Neural crest cell (in vitro differentiated cells): ENCODE measurements at regions not wholly inside any gene's neighbourhood (a gene's known extent, or its start where the extent isn't known, plus 50 kb on each side); places are given as distances from the start of the nearest gene placed in this dataset.

Source experiments
- DNase-seq: peaks from one replicate; pipeline ENCODE4 v3.0.0; 2021; ENCODE audit warnings: low read depth, mixed read lengths, low spot score
- H3K27ac Mint-ChIP-seq: one replicate; pipeline ENCODE4 v1.8.0; 2021; ENCODE audit warnings: mild to moderate bottlenecking, mixed read lengths; ENCODE audit not compliant: unreplicated experiment
- H3K27me3 Mint-ChIP-seq: 2 replicates; pipeline ENCODE4 v1.8.0; 2021; ENCODE audit warnings: low read depth, mild to moderate bottlenecking, mixed read lengths
- H3K36me3 Mint-ChIP-seq: 2 replicates; pipeline ENCODE4 v1.8.0; 2021; ENCODE audit warnings: low read depth, mild to moderate bottlenecking, mixed read lengths
- H3K4me1 Mint-ChIP-seq: 2 replicates; pipeline ENCODE4 v1.8.0; 2021; ENCODE audit warnings: mixed read lengths
- H3K4me3 Mint-ChIP-seq: one replicate; pipeline ENCODE4 v1.8.0; 2021; ENCODE audit warnings: mild to moderate bottlenecking, mixed read lengths
- H3K9me3 Mint-ChIP-seq: 2 replicates; pipeline ENCODE4 v1.8.0; 2021; ENCODE audit warnings: mixed read lengths
- TF ChIP-seq, protein P1 (sequence below): fragments of 200-600 bp; sonication (generic); conservative IDR thresholded peaks from 2 replicates; pipeline ENCODE4 v1.5.0; 2021; ENCODE audit warnings: antibody characterized with exemption, mild to moderate bottlenecking

GRCh38 chr1:30185313-30185712 is 538.1 kb downstream of the MATN1 start:
- no peak for DNase-seq
- Mint-ChIP-seq H3K4me1 (no peaks in the 10 kb centered on the region), H3K36me3 (no peaks in the 10 kb centered on the region), H3K4me3 (no peak overlapping the region), H3K9me3 (no peaks in the 10 kb centered on the region), H3K27me3 (peaks cover 22% of the 10 kb centered on the region), H3K27ac (no peak overlapping the region)
- TF ChIP-seq, protein P1, sequence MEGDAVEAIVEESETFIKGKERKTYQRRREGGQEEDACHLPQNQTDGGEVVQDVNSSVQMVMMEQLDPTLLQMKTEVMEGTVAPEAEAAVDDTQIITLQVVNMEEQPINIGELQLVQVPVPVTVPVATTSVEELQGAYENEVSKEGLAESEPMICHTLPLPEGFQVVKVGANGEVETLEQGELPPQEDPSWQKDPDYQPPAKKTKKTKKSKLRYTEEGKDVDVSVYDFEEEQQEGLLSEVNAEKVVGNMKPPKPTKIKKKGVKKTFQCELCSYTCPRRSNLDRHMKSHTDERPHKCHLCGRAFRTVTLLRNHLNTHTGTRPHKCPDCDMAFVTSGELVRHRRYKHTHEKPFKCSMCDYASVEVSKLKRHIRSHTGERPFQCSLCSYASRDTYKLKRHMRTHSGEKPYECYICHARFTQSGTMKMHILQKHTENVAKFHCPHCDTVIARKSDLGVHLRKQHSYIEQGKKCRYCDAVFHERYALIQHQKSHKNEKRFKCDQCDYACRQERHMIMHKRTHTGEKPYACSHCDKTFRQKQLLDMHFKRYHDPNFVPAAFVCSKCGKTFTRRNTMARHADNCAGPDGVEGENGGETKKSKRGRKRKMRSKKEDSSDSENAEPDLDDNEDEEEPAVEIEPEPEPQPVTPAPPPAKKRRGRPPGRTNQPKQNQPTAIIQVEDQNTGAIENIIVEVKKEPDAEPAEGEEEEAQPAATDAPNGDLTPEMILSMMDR, result no peak

GRCh38 chr1:30184393-30185141 is 538.8 kb downstream of the MATN1 start:
- H3K27ac Mint-ChIP-seq, result no peak overlapping the region
- H3K4me3 Mint-ChIP-seq, result no peak overlapping the region
- no peak for DNase-seq
- H3K4me1 Mint-ChIP-seq, result peaks cover 5% of the 10 kb centered on the region
- H3K9me3 Mint-ChIP-seq, result no peaks in the 10 kb centered on the region
- peaks cover 19% of the 10 kb centered on the region for H3K27me3 Mint-ChIP-seq
- H3K36me3 Mint-ChIP-seq, result no peaks in the 10 kb centered on the region
- TF ChIP-seq, protein P1, result no peak

DNA sequence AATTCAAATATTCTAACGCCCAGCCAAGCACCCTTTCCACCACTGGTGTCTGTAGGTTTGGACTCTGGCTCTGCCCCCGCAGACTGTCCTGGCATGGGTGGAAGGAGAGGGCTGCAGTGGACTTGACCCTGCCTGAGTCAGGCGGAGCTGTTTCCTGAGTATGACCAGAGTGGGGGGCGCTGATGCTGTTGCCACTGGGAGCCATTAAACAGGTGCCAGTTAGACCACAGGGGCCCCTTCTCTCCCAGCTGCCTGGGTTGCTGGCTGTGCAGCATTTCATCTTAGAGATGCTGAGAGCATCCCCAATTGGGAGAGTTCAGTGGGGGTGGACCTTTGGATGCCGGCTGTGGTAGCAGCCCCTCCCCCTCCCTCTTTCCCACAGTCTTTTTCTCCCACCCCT is 539.5 kb downstream of the MATN1 start:
- Mint-ChIP-seq H3K36me3 (no peaks in the 10 kb centered on the region), H3K27me3 (peaks cover 22% of the 10 kb centered on the region), H3K9me3 (peaks cover 3% of the 10 kb centered on the region), H3K4me1 (peaks cover 5% of the 10 kb centered on the region), H3K27ac (no peak overlapping the region), H3K4me3 (no peak overlapping the region)
- TF ChIP-seq, protein P1, result no peak
- DNase-seq, result no peak

DNA sequence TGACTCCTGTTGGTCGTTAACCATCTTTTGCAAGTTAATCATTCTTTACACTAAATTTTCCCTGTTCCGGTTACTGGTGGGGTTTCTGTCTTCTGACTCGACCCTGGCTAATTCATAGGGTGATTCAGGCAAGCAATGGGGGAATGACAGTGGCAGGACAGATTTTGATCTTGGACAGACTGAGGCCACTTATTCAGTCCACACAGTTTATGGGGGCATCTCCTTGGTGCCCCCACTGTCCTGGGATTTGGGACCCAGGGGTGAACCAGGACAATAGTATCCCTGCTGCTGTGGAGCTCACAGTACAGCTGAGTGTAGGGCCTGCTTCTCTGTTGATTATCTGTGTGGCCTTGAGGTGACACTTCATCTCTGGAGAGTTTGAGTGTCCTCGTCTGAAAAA is 540.4 kb downstream of the MATN1 start:
- TF ChIP-seq, protein P1, result no peak
- Mint-ChIP-seq H3K9me3 (peaks cover 3% of the 10 kb centered on the region), H3K36me3 (no peaks in the 10 kb centered on the region), H3K27me3 (peaks cover 18% of the 10 kb centered on the region), H3K4me3 (no peak overlapping the region), H3K4me1 (peaks cover 5% of the 10 kb centered on the region), H3K27ac (no peak overlapping the region)
- DNase-seq, result no peak

DNA sequence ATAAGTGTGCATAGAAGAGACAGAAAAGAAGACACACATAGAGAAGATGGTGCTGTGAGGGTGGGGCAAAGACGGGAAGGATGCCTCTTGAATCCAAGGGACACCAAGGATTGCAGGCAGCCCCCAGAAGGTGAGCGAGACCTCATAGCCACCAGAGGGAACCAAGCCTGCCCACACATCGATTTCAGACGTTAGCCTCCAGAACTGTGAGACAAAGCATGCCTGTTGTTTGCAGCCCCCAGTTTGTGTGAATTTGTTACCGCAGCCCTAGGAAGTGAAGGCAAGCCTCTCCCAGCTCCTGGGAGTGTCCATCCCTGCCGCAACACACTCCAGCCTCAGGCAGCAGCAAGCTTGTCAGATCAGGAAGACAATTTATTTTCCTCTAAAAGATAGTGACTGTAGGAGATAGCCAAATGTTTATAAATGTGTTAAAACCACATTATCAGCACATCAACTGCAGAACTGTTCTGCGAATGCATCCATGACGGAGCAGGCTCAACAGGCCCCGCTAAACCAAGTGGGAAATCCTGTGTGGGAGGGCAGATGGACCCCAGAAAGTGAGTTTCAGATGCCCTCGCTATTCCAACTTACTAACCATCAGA is 543.3 kb downstream of the MATN1 start:
- H3K9me3 Mint-ChIP-seq, result peaks cover 3% of the 10 kb centered on the region
- H3K36me3 Mint-ChIP-seq, result no peaks in the 10 kb centered on the region
- no peak overlapping the region for H3K4me3 Mint-ChIP-seq
- no peak for DNase-seq
- TF ChIP-seq, protein P1, result no peak
- H3K27ac Mint-ChIP-seq, result no peak overlapping the region
- peaks cover 16% of the 10 kb centered on the region for H3K27me3 Mint-ChIP-seq
- peaks cover 5% of the 10 kb centered on the region for H3K4me1 Mint-ChIP-seq
